MM.1S (cell line): ENCODE measurements at regions not wholly inside any gene's neighbourhood (a gene's known extent, or its start where the extent isn't known, plus 50 kb on each side); places are given as distances from the start of the nearest gene placed in this dataset.

Experiments
- DNase-seq: peaks from one replicate; pipeline ENCODE4 v3.0.0-alpha.2; 2015
- H2AFZ ChIP-seq: fragments of 300-600 bp; sonication (generic); 2 replicates; pipeline ENCODE4 v1.6.0; 2016; ENCODE audit warnings: antibody characterized with exemption, low read length
- H3F3A ChIP-seq: fragments of 300-600 bp; sonication (generic); 2 replicates; pipeline ENCODE4 v1.6.1; 2016; ENCODE audit warnings: mild to moderate bottlenecking, antibody characterized with exemption, low read length, moderate library complexity, mixed read lengths; ENCODE audit not compliant: insufficient read depth
- H3K27ac ChIP-seq: fragments of 300-600 bp; sonication (generic); 2 replicates; pipeline ENCODE4 v1.5.1; 2016; ENCODE audit warnings: mild to moderate bottlenecking, low read length
- H3K27me3 ChIP-seq: fragments of 300-600 bp; sonication (generic); replicated peaks from 2 replicates; pipeline ENCODE4 v1.6.0; 2016; ENCODE audit warnings: low read length; ENCODE audit not compliant: insufficient read depth
- H3K36me3 ChIP-seq: fragments of 300-600 bp; sonication (generic); replicated peaks from 2 replicates; pipeline ENCODE4 v1.6.1; 2016; ENCODE audit warnings: mild to moderate bottlenecking, low read length, mixed read lengths; ENCODE audit not compliant: insufficient read depth
- H3K4me1 ChIP-seq: fragments of 300-600 bp; sonication (generic); 2 replicates; pipeline ENCODE4 v1.6.1; 2016; ENCODE audit warnings: low read length, mixed read lengths
- H3K4me2 ChIP-seq: fragments of 300-600 bp; sonication (generic); 2 replicates; pipeline ENCODE4 v1.6.0; 2016; ENCODE audit warnings: low read depth, low read length
- H3K4me3 ChIP-seq: fragments of 300-600 bp; sonication (generic); 2 replicates; pipeline ENCODE4 v1.5.1; 2016; ENCODE audit warnings: low read length, mixed read lengths
- H3K79me2 ChIP-seq: fragments of 300-600 bp; sonication (generic); 2 replicates; pipeline ENCODE4 v1.6.1; 2016; ENCODE audit warnings: mixed run types, low read length, mixed read lengths
- H3K9ac ChIP-seq: fragments of 300-600 bp; sonication (generic); 2 replicates; pipeline ENCODE4 v1.6.1; 2016; ENCODE audit warnings: low read length, mixed read lengths
- H3K9me2 ChIP-seq: fragments of 300-600 bp; sonication (generic); replicated peaks from 2 replicates; pipeline ENCODE4 v1.6.1; 2016; ENCODE audit warnings: mild to moderate bottlenecking, low read length, mixed read lengths; ENCODE audit not compliant: insufficient read depth
- H3K9me3 ChIP-seq: fragments of 300-600 bp; sonication (generic); replicated peaks from 2 replicates; pipeline ENCODE4 v1.6.1; 2016; ENCODE audit warnings: mild to moderate bottlenecking, low read length, mixed read lengths; ENCODE audit not compliant: insufficient read depth
- H4K20me1 ChIP-seq: fragments of 300-600 bp; sonication (generic); 2 replicates; pipeline ENCODE4 v1.6.1; 2016; ENCODE audit warnings: mild to moderate bottlenecking, low read length, moderate library complexity, mixed read lengths; ENCODE audit not compliant: insufficient read depth
- CTCF ChIP-seq: fragments of 300-600 bp; sonication (generic); IDR thresholded peaks from 2 replicates; pipeline ENCODE4 v1.5.1; 2016; ENCODE audit warnings: antibody characterized with exemption, low read length, mixed read lengths
- EZH2 ChIP-seq: fragments of 300-600 bp; sonication (generic); optimal IDR thresholded peaks from 2 replicates; pipeline ENCODE3; 2017; ENCODE audit warnings: low read depth, mild to moderate bottlenecking, antibody characterized with exemption, low read length, mixed read lengths
- EZH2phosphoT487 ChIP-seq: fragments of 300-600 bp; sonication (generic); IDR thresholded peaks from 2 replicates; pipeline ENCODE4 v1.6.1; 2018; ENCODE audit warnings: antibody characterized with exemption, low read length

GRCh38 chr3:182500289-182500688 lies 293.0 kb upstream of the ATP11B start:
- Histone ChIP-seq H3F3A (no peaks in the 10 kb centered on the region), H3K27me3 (no peaks in the 10 kb centered on the region), H3K9me2 (no peaks in the 10 kb centered on the region), H3K27ac (no peak overlapping the region), H4K20me1 (no peaks in the 10 kb centered on the region), H3K36me3 (no peaks in the 10 kb centered on the region), H2AFZ (no peak overlapping the region), H3K4me2 (no peak overlapping the region), H3K9ac (no peak overlapping the region), H3K79me2 (no peaks in the 10 kb centered on the region), H3K4me3 (no peak overlapping the region), H3K4me1 (no peaks in the 10 kb centered on the region), H3K9me3 (no peaks in the 10 kb centered on the region)
- DNase-seq: no peak
- TF ChIP-seq CTCF: no peak
- TF ChIP-seq EZH2phosphoT487: no peak
- no peak for TF ChIP-seq EZH2

- Histone ChIP-seq H3K79me2 (no peaks in the 10 kb centered on the region), H3K4me1 (no peaks in the 10 kb centered on the region), H3K27me3 (no peaks in the 10 kb centered on the region), H2AFZ (no peak overlapping the region), H4K20me1 (no peaks in the 10 kb centered on the region), H3K27ac (no peak overlapping the region), H3K9ac (no peak overlapping the region), H3K36me3 (no peaks in the 10 kb centered on the region), H3K4me2 (no peak overlapping the region), H3K9me3 (no peaks in the 10 kb centered on the region), H3K9me2 (no peaks in the 10 kb centered on the region), H3F3A (no peaks in the 10 kb centered on the region), H3K4me3 (no peak overlapping the region)
- no peak for DNase-seq
- TF ChIP-seq EZH2 (no peak), EZH2phosphoT487 (no peak), CTCF (no peak)
Measured at GRCh38 chr3:182501856-182502255, 291.4 kb upstream of the ATP11B start.

- Histone ChIP-seq H3K36me3 (no peaks in the 10 kb centered on the region), H3K4me3 (no peak overlapping the region), H3K27ac (no peak overlapping the region), H3K9me3 (no peaks in the 10 kb centered on the region), H2AFZ (no peak overlapping the region), H3K9me2 (no peaks in the 10 kb centered on the region), H4K20me1 (no peaks in the 10 kb centered on the region), H3K4me1 (no peaks in the 10 kb centered on the region), H3K9ac (no peak overlapping the region), H3K4me2 (no peak overlapping the region), H3K79me2 (no peaks in the 10 kb centered on the region), H3K27me3 (no peaks in the 10 kb centered on the region), H3F3A (no peaks in the 10 kb centered on the region)
- TF ChIP-seq EZH2phosphoT487: no peak
- TF ChIP-seq EZH2: no peak
- no peak for TF ChIP-seq CTCF
- no peak for DNase-seq
Measured at GRCh38 chr3:182503401-182503800, 289.9 kb upstream of the ATP11B start.
